Stimulated activated CD8-positive, alpha-beta memory T cell treated with anti-CD3 and anti-CD28 coated beads, Interleukin-4, amount 100 ng/mL, for 24 hours (primary cell): ENCODE measurements at regions not wholly inside any gene's neighbourhood (a gene's known extent, or its start where the extent isn't known, plus 50 kb on each side); places are given as distances from the start of the nearest gene placed in this dataset.

Experiments
- DNase-seq: peaks from one replicate; pipeline ENCODE4 v3.0.0-alpha.2; 2020; ENCODE audit warnings: low read depth

DNA sequence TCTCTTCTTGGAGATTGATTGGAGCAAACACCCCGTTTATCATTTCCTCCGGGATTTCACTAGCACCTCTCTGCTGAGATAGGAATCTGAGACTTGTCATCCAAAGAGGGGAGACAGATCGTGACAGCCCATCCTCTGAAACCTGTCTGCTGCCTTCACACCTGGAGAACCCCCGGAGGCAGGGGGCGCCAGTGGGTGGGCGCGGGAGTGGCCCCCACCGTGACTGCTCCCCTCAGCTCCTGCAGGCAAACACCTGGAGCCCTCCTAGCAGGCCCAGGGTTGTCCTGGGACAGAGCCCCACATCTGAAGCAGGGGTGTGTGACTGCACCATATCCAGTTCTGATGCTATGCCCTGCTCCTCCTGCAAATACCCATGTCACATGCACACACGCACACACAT, 209.5 kb upstream of the POU3F1 start:
- DNase-seq: no peak

DNA sequence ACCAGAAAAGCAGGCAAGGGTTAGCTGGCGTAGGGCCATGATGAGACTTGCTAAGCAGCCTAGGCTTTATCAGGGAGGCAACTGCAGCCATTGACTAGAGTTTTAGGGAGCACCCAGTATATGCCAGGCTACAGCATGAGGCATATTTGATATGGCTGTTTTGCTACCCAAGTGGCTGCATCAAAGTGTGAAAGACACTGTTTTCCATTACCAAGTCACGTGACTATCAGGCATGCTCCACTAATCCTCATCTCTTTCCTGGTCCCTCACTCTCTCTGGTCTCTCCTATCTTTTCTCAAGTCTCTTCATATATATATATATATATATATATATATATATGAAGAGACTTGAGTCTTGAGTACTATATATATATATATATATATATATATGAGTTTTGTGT, 206.7 kb upstream of the POU3F1 start:
- no peak for DNase-seq

DNA sequence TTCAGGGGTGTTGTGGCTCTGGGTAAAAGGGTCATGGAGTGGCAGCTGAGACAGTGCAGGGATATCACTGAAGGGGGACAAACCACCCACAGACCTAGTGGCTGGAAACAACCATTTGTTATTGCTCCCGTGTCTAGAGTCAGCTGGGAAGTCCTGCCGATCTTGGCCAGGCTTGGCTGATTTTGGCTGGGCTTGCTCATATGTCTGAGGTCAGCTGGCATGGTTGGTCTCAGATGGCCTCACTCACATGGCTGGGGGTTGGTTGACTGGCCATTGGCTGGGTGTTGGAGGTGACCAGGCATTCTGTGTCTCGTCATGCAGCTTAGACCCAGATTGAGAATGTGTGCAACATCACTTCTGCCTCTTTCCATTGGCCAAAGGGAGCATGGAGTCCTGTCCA, 203.8 kb upstream of the POU3F1 start:
- no peak for DNase-seq

DNA sequence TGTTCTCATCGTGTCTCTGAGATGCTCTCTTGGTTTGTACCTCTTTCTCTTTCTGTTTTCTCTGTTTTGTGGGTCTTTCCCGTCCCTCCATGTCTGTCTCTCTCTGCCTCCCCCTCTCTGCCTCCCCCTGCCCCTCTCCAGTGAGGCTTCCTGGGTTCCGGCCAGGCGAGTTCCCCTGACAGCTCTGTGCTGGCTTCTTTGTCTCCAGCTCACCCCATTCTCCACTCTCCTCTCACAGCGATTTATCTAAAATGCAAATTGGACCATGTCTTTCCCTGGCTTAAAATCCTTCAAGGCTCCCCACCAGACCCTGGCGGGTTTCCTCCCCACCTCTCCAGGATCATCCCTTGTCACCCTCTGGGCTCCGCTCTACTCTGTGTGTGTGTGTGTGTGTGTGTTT, 202.4 kb upstream of the POU3F1 start:
- DNase-seq: no peak

DNA sequence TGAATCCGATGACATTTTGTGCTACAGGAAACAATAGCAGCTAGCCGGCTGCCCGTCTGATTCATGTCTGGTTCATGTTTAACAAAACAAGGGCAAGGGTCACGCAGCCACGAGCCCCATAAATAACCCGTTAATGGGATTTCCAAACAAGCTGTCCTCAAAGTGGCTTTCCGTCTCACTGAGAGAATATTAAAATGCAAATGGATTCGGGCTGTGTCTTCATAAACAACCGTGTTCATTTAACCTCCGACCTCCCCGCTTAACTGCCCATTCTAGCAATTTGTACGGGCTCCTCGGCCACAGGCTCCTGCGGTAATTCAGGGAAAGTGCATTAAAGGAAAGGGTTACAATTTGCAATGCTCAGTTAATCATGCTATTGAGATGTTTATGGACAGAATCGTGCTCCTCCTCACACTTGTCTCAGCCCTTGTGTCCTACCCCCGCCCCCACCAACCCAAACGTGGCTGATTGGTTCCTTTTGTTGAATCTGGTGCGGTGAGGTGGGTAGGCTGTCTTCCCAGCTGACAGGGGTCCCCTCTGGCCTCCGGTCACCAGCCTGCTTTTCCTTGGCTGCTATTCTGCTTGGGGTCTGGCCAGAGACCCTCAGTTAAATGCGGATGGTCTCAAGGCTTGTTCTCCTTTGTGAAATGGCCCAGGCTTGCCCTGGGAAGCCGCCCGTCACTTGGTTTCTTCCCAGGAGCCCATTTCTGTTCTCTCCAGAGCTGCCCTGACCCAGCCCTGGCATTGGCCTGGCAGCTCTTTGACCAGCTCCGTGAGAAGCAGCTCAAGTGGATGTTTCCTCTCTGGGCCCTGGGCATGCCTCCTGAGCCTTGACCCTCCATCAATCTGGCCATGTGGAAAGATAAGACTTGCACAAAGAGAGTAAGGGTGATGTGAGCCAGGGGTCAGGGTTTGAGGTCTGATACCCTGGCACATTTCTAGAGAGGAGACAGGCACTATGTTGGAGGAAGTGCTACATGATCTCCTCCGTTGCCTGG, 200.7 kb upstream of the POU3F1 start:
- DNase-seq: no peak

DNA sequence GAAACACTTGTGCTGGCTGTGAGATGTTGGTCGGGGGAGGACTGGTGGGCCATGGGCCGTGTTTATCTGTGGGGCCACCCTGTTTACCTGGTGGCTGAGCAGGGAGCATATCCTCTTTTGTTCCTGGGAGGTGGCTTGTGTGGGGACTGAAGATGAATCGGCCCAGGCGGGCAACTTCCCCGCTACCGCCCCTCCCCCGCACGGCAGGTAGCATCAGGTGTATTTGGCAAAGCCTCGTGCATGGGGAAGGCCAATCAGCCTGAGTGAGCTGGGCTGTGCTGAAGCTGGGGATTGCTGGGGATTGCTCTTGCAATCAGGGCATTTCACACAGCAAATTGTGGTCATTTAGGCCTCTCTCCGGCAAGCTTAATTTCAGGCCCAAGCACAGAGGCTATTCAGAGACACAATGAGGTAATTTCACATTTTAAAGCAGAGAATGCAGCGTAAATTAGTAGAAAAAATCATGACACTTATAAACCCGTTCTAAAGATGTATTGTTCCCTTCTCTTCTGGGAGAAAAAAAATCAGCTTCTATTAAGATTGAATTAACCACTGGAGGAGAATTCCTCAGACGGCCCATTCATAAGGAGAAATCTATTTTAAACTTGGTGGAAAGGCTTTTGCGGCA, 197.7 kb upstream of the POU3F1 start:
- DNase-seq: no peak

DNA sequence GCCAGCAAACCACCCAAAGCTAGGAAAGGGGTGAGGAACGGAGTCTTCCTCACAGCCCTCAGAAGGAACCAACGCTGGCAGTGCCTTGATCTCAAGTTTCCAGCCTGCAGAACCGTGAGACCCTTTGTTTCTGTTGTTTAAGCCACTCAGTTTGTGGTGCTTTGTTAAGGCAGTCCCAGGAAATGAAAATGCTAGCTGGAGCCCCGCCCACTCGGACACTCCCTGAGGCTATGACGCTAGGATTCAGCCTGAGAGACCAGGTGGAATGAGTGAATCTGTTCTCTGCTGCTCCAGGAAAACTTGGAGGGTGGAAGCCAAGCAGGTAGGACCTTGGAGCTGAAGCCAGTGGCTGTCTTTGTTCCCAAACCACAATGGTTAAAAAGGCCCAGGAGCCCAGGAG, 196.5 kb upstream of the POU3F1 start:
- DNase-seq: no peak

DNA sequence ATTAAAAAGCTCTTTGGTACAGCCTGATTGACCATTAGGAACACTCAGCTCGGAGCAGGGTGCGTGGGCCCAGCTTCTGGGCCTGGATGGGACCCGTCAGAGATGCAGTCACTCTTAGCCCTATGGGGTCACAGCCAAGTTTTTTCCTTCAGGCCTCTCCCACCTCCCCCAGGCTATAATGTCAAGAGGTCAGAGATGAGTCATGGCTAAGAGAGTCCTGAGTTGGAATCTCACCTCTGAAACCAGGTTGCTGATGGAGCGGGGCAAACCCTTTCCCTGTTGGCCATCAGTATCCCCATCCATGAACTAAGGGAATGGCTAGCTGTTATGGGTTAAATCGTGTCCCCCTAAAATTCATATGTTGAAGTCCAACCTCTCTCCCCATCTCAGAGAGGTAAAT, 195.9 kb upstream of the POU3F1 start:
- no peak for DNase-seq

DNA sequence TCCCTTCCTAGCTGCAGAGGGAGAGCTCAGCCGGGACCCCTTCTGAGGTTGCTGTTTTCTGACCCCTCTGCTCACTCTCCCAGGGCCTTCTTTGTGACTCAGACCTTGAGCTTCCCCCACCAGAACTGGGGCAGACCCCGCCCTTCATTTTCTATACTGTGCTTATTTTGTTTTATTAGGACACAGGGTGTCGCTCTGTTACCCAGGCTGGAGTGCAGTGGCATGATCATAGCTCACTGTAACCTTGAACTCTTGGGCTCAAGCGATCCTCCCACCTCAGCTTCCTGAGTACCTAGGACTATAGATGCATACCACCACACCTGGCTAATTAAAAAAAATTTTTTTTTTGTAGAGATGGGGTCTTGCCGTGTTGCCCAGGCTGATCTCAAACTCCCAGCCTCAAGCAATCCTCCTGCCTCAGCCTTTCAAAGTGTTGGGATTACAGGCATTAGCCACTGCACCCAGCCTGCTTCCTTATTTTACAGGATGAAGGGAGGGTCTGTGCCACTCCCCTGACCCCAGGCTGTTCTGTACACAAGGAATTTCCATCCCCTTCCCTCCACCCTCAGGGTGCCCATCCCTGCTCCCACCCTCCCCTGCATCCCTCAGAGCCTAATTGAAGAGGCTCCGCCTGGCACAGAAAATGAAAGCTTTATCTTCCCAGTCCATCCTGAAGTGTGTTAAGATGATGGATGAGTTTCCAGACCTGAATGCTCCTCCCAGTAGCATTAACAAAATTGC, 195.2 kb upstream of the POU3F1 start:
- no peak for DNase-seq

DNA sequence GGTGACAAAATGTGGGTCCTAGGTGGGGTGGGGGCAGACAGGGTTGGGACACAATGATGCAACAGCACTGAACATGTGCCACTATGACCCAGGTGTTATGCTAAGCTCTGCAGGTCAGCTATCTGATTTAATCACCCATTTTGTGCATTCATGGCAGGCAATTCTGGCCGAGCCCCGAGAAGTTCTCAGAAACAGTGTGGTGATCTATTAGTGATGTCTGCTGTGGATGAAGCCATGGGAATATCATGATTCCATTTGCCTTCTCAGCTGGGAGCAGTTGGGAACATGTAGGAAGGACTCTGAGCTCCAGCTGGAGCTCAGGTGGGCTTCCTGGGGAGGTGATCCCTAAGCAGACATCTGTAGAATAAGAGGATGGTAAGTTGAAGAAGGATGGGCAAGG, 194.0 kb upstream of the POU3F1 start:
- no peak for DNase-seq

DNA sequence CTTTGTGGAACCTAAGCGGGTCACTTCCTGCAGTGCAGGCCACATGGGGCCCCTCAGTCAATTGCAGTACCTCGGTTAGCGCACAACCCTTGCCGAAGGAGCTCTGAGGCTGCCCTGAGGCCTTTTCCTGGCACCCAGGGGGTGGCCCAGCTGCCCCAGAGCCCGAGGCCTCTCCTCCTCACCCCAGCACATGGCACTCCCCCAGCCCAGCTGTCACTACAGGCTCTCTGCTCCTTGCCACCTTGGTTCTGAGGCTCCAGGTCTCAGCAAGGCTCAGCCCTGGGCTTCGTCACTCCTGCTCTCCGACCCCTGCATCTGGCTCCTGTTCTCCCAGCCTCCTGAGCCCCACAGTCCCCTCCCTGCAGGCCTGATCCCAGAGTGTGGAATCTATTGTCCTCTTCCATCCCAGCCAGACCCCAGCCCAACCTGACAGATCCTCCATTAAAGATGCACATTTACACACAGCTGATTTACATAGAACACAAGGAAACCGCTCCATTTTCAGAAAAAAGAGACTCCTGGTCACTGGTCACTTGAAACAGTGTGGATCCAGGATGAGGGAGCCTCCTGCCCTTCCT, 192.8 kb upstream of the POU3F1 start:
- DNase-seq: no peak

DNA sequence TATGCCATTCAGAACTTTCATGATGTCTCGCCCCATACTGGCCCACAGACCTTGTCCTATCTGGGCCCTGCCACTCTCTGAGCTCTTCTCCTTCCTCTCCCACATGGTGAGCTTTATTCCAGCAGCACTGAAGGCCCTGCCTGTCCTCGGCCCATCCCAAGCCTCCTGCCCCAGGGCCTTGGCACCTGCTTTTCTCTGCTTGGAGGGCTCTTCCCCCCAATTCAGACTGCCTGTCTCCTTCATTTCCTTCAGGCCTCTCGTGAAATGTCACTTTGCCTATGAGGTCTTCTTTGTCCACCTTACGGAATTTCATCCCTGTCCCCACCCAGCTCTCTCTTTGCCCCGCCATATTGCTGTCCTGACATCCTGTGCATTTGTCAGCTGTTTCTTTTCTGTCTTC, 191.7 kb upstream of the POU3F1 start:
- no peak for DNase-seq

DNA sequence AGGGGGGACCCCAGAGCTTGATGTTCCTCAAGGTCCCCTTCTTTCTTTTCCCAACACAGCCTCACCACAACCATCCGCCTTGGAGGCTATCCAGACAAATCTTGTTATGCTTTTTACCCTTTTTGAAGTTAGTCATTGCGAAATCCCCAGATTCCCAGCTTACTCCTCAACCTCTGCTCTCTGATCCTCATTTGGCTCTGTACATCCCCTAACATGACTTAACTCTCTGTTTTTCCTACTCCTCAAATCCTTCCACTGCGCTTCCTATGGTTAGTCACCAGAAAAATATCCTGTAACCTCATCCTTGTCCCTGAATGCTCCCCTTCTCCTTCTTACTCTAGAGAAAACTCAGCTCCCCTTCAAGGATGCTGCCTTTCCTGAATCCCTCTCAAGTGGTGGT, 189.1 kb upstream of the POU3F1 start:
- DNase-seq: no peak

DNA sequence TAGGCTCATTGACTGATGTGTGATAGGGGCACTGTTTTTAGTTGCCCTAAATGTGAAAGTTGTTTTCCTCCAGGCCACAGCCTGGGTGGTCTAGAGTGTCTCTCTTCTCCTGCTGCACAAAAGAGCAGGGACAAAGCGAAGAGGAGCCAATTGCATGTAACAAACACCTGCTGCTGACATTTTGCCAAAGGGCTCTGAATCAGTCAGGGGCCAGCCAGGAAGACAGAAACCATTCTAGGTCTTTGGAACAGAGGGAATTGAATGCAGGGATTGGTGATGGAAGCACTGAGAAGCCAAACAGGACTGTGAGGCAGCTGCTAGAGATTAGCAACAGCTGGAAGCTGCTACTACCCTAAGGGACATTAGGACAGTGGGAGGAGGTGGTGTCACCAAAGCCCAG, 185.3 kb upstream of the POU3F1 start:
- no peak for DNase-seq

DNA sequence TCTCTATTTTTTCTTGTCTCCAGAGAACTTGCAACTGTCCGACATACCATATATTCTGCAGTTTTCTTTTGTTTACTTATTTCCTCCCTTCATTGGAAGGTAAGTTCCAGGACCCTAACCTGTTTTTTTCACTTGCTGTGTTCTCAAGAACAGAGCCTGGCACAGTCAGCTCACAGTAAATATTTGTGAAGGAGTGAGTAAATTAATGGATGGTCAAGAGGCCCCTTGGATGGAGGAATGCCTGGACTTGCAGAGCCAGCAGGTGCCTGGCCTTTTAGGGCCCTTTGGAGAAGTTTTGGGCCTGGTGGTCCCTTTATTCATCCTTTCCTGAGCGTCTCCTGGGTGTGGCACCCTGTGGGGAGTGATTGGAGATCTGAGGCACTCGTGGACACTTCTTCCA, 182.1 kb upstream of the POU3F1 start:
- DNase-seq: no peak

DNA sequence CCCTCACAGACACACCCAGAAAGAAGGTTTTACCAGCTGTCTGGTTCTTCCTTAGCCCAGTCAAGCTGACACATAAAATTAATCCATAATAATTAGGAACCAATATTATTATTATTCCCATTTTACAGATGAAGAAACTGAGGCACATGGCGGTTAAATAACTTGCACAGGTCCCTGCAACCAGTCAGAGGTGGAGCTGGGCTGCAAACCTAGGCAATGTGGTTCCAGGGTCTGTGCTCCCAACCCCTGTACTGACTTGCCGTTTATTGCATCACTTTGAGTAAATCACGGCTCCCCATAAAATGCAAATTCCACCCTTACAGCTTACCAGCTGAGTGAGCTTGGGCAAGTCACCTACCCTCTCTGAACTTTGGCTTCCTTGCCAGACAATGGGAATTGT, 179.2 kb upstream of the POU3F1 start:
- no peak for DNase-seq

DNA sequence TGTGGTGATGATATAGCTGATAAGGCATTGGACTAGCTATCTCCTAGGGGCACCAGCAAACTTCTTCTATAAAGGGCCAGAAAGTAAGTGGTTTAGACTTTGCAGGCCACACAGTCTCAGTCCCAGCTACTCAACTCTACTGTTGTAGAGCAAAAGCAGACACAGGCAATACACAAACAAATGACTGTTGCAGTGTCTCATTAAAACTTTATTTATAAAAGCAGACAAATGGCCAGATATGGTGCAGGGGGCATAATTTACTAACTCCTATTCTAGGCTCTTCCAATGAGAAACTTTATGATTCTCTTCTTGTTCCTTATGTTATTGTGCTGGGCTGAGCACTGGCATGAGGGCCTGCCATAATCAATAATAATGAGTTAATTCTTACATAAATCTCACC, 176.8 kb upstream of the POU3F1 start:
- no peak for DNase-seq

DNA sequence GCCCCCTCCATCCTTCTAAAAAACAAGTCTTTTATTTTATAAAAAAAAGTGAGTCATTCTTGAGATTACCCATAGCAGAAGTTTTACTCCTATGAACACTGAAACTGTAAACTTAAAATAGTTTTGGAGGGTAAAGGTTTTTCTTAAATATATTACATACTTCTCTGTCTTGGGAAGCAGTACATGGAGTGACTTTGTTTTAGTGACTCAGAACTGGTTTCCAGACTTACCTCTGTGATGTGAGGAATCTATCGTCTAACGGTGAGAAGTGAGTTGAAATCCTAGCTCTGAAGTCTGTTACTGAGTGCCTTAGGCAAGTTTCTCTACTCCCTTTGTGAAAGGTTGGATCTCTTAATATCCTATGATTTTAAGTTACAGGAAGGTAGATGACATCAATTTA, 176.3 kb upstream of the POU3F1 start:
- no peak for DNase-seq

DNA sequence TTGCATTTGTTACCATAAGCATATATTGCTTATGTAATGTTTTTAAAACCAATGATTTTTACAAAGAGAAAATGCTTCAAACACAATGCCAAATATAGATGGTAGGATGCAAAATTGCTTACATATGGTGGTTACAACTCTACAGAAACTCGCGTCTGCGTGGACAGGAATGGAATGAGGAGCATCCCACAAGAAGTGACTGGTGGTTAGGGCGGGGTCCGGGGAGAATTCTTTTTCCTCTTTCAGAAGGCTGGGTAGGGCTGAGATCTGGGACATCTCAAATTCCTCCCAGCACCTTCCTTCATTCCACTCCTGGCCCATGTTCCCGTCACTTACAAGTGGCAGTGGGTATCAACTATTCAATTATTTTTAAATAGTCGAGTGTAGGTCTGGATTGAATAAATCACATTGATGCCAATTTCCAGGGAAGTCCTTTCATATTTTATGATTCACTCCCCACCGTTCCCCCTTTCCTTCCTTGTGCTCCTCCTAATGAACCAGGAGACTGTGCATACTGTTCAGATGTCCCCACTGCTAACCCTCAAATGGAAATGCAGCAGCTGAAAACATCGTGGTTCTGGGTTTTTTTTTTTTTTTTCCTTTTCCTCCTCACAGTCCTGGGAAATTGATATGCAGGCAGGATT, 174.5 kb upstream of the POU3F1 start:
- DNase-seq: no peak

DNA sequence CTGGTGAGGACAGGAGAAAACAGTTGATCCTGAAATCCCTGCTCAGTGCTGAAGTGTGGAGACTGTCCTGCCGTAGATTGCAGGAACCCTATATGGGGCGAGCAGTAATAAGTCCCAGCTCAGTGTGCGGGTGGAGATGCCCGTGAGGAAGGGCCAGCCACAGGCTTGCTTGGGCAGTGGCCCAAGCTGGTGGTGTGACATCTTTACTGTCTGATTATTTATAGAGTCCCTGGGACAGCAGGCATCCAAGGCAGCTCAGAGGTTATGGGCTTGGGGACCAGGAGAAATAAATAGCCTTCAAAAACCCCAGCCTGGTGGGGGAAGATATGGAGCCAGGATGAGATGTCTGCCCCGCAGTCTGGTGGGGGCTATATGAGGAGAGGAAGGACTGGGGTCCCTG, 170.7 kb upstream of the POU3F1 start:
- no peak for DNase-seq

DNA sequence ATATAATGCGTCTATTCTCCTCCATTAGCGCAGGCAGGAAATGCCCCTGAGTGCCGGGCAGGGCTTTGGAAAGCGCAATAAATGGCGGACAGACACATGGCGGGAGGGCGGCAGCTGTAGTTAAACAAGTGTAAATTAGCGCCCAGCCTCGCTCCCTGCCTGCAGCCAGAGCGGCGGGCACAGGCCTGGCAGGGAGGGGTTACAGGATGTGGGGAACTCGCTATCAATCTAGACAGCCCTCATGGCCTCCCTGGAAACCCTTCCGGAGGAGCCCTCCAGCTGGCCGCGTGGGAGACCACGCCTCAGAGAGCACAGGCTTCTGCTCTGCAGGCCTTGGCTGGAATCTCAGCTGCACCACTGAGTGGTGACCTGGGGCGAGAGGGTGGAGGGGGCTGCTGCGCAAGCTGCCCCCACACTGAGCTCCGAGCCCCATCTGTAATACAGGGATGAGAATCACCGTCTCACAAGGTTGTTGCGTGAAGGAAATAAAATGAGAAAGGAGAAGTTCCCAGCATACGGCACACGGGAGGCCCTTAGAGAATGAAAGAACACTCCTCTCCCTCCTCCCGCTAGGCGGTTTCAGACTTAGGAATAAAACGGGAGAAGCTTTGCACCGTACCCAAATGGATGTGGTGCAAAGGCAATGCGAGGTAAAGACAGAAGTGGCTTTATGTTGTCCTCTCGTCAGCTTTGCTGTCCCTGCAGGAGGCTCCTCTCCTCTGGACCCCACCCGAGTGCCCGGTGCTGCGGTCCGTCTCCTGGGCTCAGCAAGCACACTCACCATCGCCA, 167.2 kb upstream of the POU3F1 start:
- no peak for DNase-seq

DNA sequence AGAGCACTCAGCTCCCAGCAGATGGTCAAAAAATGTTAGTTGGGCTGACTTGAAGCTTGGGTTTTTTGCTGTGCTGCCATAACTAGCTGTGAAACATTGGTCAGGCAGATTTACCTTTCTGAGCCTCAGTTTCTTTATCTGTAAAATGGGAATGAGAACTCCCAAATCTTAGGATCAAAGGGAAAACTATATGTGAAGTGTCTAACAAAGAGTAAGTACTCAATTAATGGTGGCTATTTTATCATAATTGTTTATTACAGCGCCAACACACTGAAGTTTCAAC, 164.2 kb upstream of the POU3F1 start:
- DNase-seq: no peak
